HG02885 (cell line): ENCODE measurements at regions not wholly inside any gene's neighbourhood (a gene's known extent, or its start where the extent isn't known, plus 50 kb on each side); places are given as distances from the start of the nearest gene placed in this dataset.

Experiments
- ATAC-seq: cut with Tn5 transposase; IDR thresholded peaks from one replicate; pipeline ENCODE4 v1.9.1; 2021; ENCODE audit warnings: mild to moderate bottlenecking; ENCODE audit not compliant: unreplicated experiment, poor library complexity

DNA sequence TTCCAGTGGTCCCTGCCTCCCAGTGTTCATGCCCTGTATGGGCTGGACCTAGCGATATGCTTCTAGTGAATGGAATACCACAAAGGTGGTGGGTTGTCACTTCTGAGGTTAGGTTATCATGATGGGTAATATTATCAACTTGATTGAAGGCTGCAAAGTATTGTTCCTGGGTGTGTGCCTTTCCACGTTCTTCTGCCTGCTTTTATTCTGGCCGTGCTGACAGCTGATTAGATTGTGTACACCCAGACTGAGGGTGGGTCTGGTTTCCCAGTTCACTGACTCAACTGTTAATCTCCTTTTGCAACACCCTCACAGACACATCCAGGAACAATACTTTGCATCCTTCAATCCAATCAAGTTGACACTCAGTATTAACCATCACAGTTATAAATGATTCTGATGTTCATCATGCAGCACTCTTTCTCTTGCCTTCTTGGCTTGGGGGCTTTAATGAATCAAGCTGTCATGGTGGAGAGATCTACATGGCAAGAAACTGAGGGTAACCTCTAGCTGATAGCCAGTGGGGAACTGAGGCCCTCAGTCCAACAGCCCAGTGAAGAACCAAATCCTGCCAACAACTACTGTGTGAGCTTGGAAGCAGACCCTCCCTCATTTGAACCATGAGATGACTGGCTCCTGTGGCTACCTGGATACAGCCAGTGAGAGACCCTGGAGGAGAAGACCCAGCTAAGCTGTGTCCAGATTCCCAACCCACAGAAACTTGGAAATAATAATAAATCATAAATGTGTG, 63.0 kb upstream of the CELF4 start:
- ATAC-seq = no peak

DNA sequence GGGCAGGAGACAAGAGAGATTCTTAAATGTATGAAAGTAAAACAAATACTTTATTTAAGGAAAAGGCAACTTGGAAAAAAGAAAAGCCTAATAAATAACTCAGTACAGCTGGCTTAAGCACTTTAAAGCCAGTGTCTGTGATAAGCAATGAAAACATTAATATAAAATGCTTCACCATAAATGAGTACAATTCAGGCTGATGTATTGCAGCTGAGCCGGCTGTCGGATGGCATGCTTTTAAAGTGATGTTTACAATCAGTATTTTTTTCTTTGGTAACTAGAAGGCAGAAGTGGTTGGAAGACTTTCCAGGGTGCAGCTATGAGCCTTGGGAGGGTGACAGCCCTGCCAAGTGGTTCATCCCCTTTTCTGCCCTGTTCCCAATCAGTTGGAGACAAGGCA, 58.7 kb upstream of the CELF4 start:
- no peak for ATAC-seq

- no peak for ATAC-seq
Observed at GRCh38 chr18:37619964-37620363, 54.4 kb upstream of the CELF4 start.

- ATAC-seq = no peak
Observed at GRCh38 chr18:37617623-37618022, 52.0 kb upstream of the CELF4 start.
